ENCODE measurements at regions not wholly inside any gene's neighbourhood (a gene's known extent, or its start where the extent isn't known, plus 50 kb on each side); places are given as distances from the start of the nearest gene placed in this dataset.

DNA sequence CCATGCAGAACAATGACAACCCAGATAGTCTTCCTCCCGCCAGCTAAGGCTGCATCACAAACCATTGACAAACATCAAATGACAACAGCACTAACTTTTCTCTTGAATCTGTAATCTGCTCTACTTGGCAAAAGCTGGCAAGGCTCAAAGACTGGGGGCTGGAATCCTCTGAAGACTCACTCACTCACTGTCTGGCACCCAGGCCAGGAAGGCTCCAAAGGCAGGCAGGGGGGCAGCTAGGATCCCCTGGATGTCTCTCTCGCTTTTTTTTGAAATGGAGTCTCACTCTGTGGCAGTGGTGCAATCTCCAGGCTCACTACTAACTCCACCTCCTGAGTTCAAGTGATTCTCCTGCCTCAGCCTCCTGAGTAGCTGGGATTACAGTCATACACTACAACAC is 159.7 kb upstream of the GPR26 start:
- TF ChIP-seq SP1 (IDR thresholded peaks at IDR 0.05), result no peak
- no peak for TF ChIP-seq HDGF (IDR thresholded peaks at IDR 0.05; ENCODE audit: borderline replicate concordance)

All from HEK293T (cell line).